ENCODE measurements at regions not wholly inside any gene's neighbourhood (a gene's known extent, or its start where the extent isn't known, plus 50 kb on each side); places are given as distances from the start of the nearest gene placed in this dataset.

- H3K36me3 ChIP-seq (ENCODE audit: control insufficient read depth in 2 of 2, extremely low read depth in 1 of 2, insufficient read depth in 2 of 2, low read length in 2 of 2): no peaks in the 10 kb centered on the region
- no peak overlapping the region for H3K4me3 ChIP-seq (ENCODE audit: control insufficient read depth in 2 of 3, extremely low read depth in 1 of 3, insufficient read depth in 2 of 3, low read depth in 1 of 3, low read length in 3 of 3)
- dilution Hi-C loops (cut with MboI; ENCODE audit: extremely low pct_ligation_motif_present, low sequenced_read_pairs): no loop called here
- no peaks in the 10 kb centered on the region for H3K9me3 ChIP-seq (ENCODE audit: control insufficient read depth, low read depth, low read length)
- H3K79me2 ChIP-seq (ENCODE audit: control insufficient read depth, insufficient read depth, low read length): no peaks in the 10 kb centered on the region
- H2AFZ ChIP-seq (ENCODE audit: control insufficient read depth, low read length): no peak overlapping the region
- peaks cover 8% of the 10 kb centered on the region for H3K27me3 ChIP-seq (ENCODE audit: control insufficient read depth, extremely low read depth, insufficient read depth, low read length)
- no peaks in the 10 kb centered on the region for H4K20me1 ChIP-seq (ENCODE audit: control insufficient read depth, extremely low read depth, insufficient read depth, low read length)
- DNase-seq (ENCODE audit: low read depth, low spot score): no peak
- FAIRE-seq: no peak
- H3K4me1 ChIP-seq (ENCODE audit: control insufficient read depth, extremely low read depth, insufficient read depth, low read length): no peaks in the 10 kb centered on the region
- no peak overlapping the region for H3K9ac ChIP-seq (ENCODE audit: control insufficient read depth, extremely low read depth, insufficient read depth, low read length)
- no peaks in the 10 kb centered on the region for H3K9me1 ChIP-seq (ENCODE audit: control insufficient read depth, extremely low read depth, insufficient read depth, low read length)
- no peak overlapping the region for H3K27ac ChIP-seq (ENCODE audit: control insufficient read depth, insufficient read depth, low read length)
- no peak for TF ChIP-seq CTCF (optimal IDR thresholded peaks at IDR 0.05 in 1 of 3, IDR thresholded peaks at IDR 0.05 in 1 of 3, conservative IDR thresholded peaks at IDR 0.05 in 1 of 3; ENCODE audit: extremely low read depth in 1 of 3, insufficient read depth in 2 of 3, low read length in 3 of 3)
- no peak for TF ChIP-seq EZH2 (IDR thresholded peaks at IDR 0.05; ENCODE audit: low read length)
- no peak overlapping the region for H3K4me2 ChIP-seq (ENCODE audit: control insufficient read depth, extremely low read depth, insufficient read depth, low read depth, low read length)
These were observed 132.5 kb upstream of the NFIA start for GRCh38 chr1:60949826-60950197.

GRCh38 chr1:60949154-60949825, 133.1 kb upstream of the NFIA start:
- H3K9ac ChIP-seq (ENCODE audit: control insufficient read depth, extremely low read depth, insufficient read depth, low read length): no peak overlapping the region
- no peaks in the 10 kb centered on the region for H4K20me1 ChIP-seq (ENCODE audit: control insufficient read depth, extremely low read depth, insufficient read depth, low read length)
- H3K36me3 ChIP-seq (ENCODE audit: control insufficient read depth in 2 of 2, extremely low read depth in 1 of 2, insufficient read depth in 2 of 2, low read length in 2 of 2): no peaks in the 10 kb centered on the region
- H3K4me3 ChIP-seq (ENCODE audit: control insufficient read depth in 2 of 3, extremely low read depth in 1 of 3, insufficient read depth in 2 of 3, low read depth in 1 of 3, low read length in 3 of 3): no peak overlapping the region
- H3K9me3 ChIP-seq (ENCODE audit: control insufficient read depth, low read depth, low read length): no peaks in the 10 kb centered on the region
- H3K79me2 ChIP-seq (ENCODE audit: control insufficient read depth, insufficient read depth, low read length): no peaks in the 10 kb centered on the region
- H3K4me2 ChIP-seq (ENCODE audit: control insufficient read depth, extremely low read depth, insufficient read depth, low read depth, low read length): no peak overlapping the region
- H3K9me1 ChIP-seq (ENCODE audit: control insufficient read depth, extremely low read depth, insufficient read depth, low read length): no peaks in the 10 kb centered on the region
- no peaks in the 10 kb centered on the region for H3K4me1 ChIP-seq (ENCODE audit: control insufficient read depth, extremely low read depth, insufficient read depth, low read length)
- H2AFZ ChIP-seq (ENCODE audit: control insufficient read depth, low read length): no peak overlapping the region
- DNase-seq (ENCODE audit: low read depth, low spot score): no peak
- no peak for FAIRE-seq
- H3K27ac ChIP-seq (ENCODE audit: control insufficient read depth, insufficient read depth, low read length): no peak overlapping the region
- dilution Hi-C loops (cut with MboI; ENCODE audit: extremely low pct_ligation_motif_present, low sequenced_read_pairs): no loop called here
- H3K27me3 ChIP-seq (ENCODE audit: control insufficient read depth, extremely low read depth, insufficient read depth, low read length): peaks cover 8% of the 10 kb centered on the region
- TF ChIP-seq CTCF (optimal IDR thresholded peaks at IDR 0.05 in 1 of 3, IDR thresholded peaks at IDR 0.05 in 1 of 3, conservative IDR thresholded peaks at IDR 0.05 in 1 of 3; ENCODE audit: extremely low read depth in 1 of 3, insufficient read depth in 2 of 3, low read length in 3 of 3) (no peak), EZH2 (IDR thresholded peaks at IDR 0.05; ENCODE audit: low read length) (no peak)

All from keratinocyte (primary cell).